Gastroesophageal sphincter (tissue), 4 donors: ENCODE measurements at regions not wholly inside any gene's neighbourhood (a gene's known extent, or its start where the extent isn't known, plus 50 kb on each side); places are given as distances from the start of the nearest gene placed in this dataset.

ENCODE experiments used
- ATAC-seq: fragments of 150-250 bp; one replicate; pipeline ENCODE4 v1.9.1; 2016; ENCODE audit warnings: mild to moderate bottlenecking, moderate library complexity
- H3K27ac ChIP-seq, 4 donors: fragments of 200-600 bp; sonication (generic) in 3 of 4; 1 replicate in 3 of 4; 2 replicates in 1 of 4; pipeline ENCODE4 v1.5.1; 2016 to 2019
- H3K27me3 ChIP-seq: fragments of 200-600 bp; sonication (generic); one replicate; pipeline ENCODE4 v1.5.1; 2019
- H3K36me3 ChIP-seq, 2 donors: fragments of 200-600 bp; sonication (generic); one replicate each; pipeline ENCODE4 v1.5.1; 2019; ENCODE audit warnings: control low read depth in 1 of 2
- H3K4me1 ChIP-seq, 3 donors: fragments of 200-600 bp; sonication (generic); 1 replicate in 2 of 3; 2 replicates in 1 of 3; pipeline ENCODE4 v1.5.1; 2016 to 2019; ENCODE audit warnings: control low read depth in 2 of 3
- H3K4me3 ChIP-seq, 2 donors: fragments of 200-600 bp; sonication (generic); one replicate each; pipeline ENCODE4 v1.5.1; 2019; ENCODE audit warnings: mild to moderate bottlenecking in 1 of 2, moderate library complexity in 1 of 2
- H3K9me3 ChIP-seq, 3 donors: fragments of 200-600 bp; sonication (generic); one replicate each; pipeline ENCODE4 v1.5.1; 2017 to 2019; ENCODE audit warnings: control low read depth in 2 of 3
- CTCF ChIP-seq, 4 experiments: fragments of 200-600 bp in 2 of 4; fragments of 450-650 bp in 2 of 4; sonication (generic) in 1 of 4; IDR thresholded peaks; one replicate each; pipeline ENCODE4 v1.5.1; 2017 to 2019; ENCODE audit warnings: antibody characterized with exemption in 4 of 4, mild to moderate bottlenecking in 2 of 4, moderate library complexity in 2 of 4
- EP300 ChIP-seq: sonication (generic); formaldehyde crosslinking; IDR thresholded peaks from one replicate; pipeline ENCODE4 v1.6.1; 2017; ENCODE audit warnings: antibody characterized with exemption, mild to moderate bottlenecking
- POLR2A ChIP-seq, 2 donors: fragments of 450-650 bp; IDR thresholded peaks; one replicate each; pipeline ENCODE4 v1.6.1; 2017; ENCODE audit warnings: antibody characterized with exemption in 2 of 2, mild to moderate bottlenecking in 2 of 2, moderate library complexity in 1 of 2
- POLR2AphosphoS5 ChIP-seq: sonication (generic); formaldehyde crosslinking; IDR thresholded peaks from one replicate; pipeline ENCODE4 v1.6.1; 2017; ENCODE audit warnings: antibody characterized with exemption
- WGBS, 2 donors: methylation state at CpG; one replicate each; pipeline ENCODE4 v1.1.5; 2018; ENCODE audit warnings: low coverage in 1 of 2; 5-methylcytosine and 5-hydroxymethylcytosine counted together

GRCh38 chr13:111531505-111531904 lies 211.1 kb downstream of the TEX29 start:
- TF ChIP-seq CTCF (IDR thresholded peaks at IDR 0.05) = peak in 1 of 4 experiments; percentile 32
- TF ChIP-seq POLR2AphosphoS5 = no peak
- TF ChIP-seq POLR2A (IDR thresholded peaks at IDR 0.05) = no peak
- H3K27me3 ChIP-seq = peaks cover 67% of the 10 kb centered on the region
- H3K27ac ChIP-seq = no peak overlapping the region
- H3K36me3 ChIP-seq = no peaks in the 10 kb centered on the region
- ATAC-seq = no peak
- H3K4me3 ChIP-seq = no peak overlapping the region
- no peaks in the 10 kb centered on the region for H3K9me3 ChIP-seq
- 35 to 36% methylated on average over 7 of the region's 7 CpGs for WGBS, 2 donors
- peaks cover 0 to 10% (median 0%) of the 10 kb centered on the region in 3 donors for H3K4me1 ChIP-seq

GRCh38 chr13:111532111-111532510 lies 211.7 kb downstream of the TEX29 start:
- no peaks in the 10 kb centered on the region for H3K36me3 ChIP-seq
- no peak for TF ChIP-seq CTCF (IDR thresholded peaks at IDR 0.05)
- no peak for TF ChIP-seq EP300
- TF ChIP-seq POLR2AphosphoS5 = no peak
- TF ChIP-seq POLR2A (IDR thresholded peaks at IDR 0.05) = no peak
- H3K27me3 ChIP-seq = peaks cover 73% of the 10 kb centered on the region
- H3K4me3 ChIP-seq = no peak overlapping the region
- peaks cover 0 to 10% (median 0%) of the 10 kb centered on the region in 3 donors for H3K4me1 ChIP-seq
- ATAC-seq = no peak
- 64 to 66% methylated on average over 9 of the region's 9 CpGs for WGBS, 2 donors
- H3K9me3 ChIP-seq = no peaks in the 10 kb centered on the region
- H3K27ac ChIP-seq = no peak overlapping the region

GRCh38 chr13:111533900-111534683 lies 213.7 kb downstream of the TEX29 start:
- H3K36me3 ChIP-seq = no peaks in the 10 kb centered on the region
- ATAC-seq = no peak
- no peak overlapping the region for H3K4me3 ChIP-seq
- peaks cover 0 to 10% (median 0%) of the 10 kb centered on the region in 3 donors for H3K4me1 ChIP-seq
- H3K9me3 ChIP-seq = no peaks in the 10 kb centered on the region
- no peak for TF ChIP-seq POLR2AphosphoS5
- 45 to 48% methylated on average over 10 of the region's 10 CpGs for WGBS, 2 donors
- H3K27ac ChIP-seq = no peak overlapping the region
- H3K27me3 ChIP-seq = peaks cover 81% of the 10 kb centered on the region

GRCh38 chr13:111534751-111535522 lies 214.5 kb downstream of the TEX29 start:
- H3K27ac ChIP-seq = no peak overlapping the region

GRCh38 chr13:111535523-111535811 lies 215.0 kb downstream of the TEX29 start:
- H3K4me1 ChIP-seq = no peaks in the 10 kb centered on the region
- H3K27me3 ChIP-seq = peaks cover 81% of the 10 kb centered on the region
- H3K27ac ChIP-seq = no peak overlapping the region
- H3K4me3 ChIP-seq = no peak overlapping the region
- H3K9me3 ChIP-seq = no peaks in the 10 kb centered on the region
- no peak for ATAC-seq
- H3K36me3 ChIP-seq = no peaks in the 10 kb centered on the region
- WGBS, 2 donors = 18 to 37% methylated on average over 5 of the region's 5 CpGs
- no peak for TF ChIP-seq POLR2A (IDR thresholded peaks at IDR 0.05)
- no peak for TF ChIP-seq CTCF (IDR thresholded peaks at IDR 0.05)
- no peak for TF ChIP-seq POLR2AphosphoS5
- no peak for TF ChIP-seq EP300

More at GRCh38 chr13:111534751-111535522, 214.5 kb downstream of the TEX29 start:
- no peak for ATAC-seq
- no peak for TF ChIP-seq CTCF (IDR thresholded peaks at IDR 0.05)
- no peak for TF ChIP-seq POLR2A (IDR thresholded peaks at IDR 0.05)
- no peak for TF ChIP-seq EP300
- no peak for TF ChIP-seq POLR2AphosphoS5
- peaks cover 0 to 2% (median 0%) of the 10 kb centered on the region in 3 donors for H3K4me1 ChIP-seq
- WGBS, 2 donors = 16 to 29% methylated on average over 7 to 24 of the region's 24 CpGs
- H3K36me3 ChIP-seq = no peaks in the 10 kb centered on the region
- H3K27me3 ChIP-seq = peaks cover 81% of the 10 kb centered on the region
- no peaks in the 10 kb centered on the region for H3K9me3 ChIP-seq
- H3K4me3 ChIP-seq = no peak overlapping the region
